H1 (cell line): ENCODE measurements at regions not wholly inside any gene's neighbourhood (a gene's known extent, or its start where the extent isn't known, plus 50 kb on each side); places are given as distances from the start of the nearest gene placed in this dataset.

Experiments
- RFX5 ChIP-seq: IDR thresholded peaks from 2 replicates; pipeline ENCODE4 v1.6.1; 2011; ENCODE audit warnings: low read depth, low read length, improper control_type of control experiment, borderline replicate concordance
- SP2 ChIP-seq: IDR thresholded peaks from 2 replicates; pipeline ENCODE4 v1.6.1; 2012; ENCODE audit warnings: mild to moderate bottlenecking, low read length, inconsistent platforms
- SUZ12 ChIP-seq: fragments of 200-600 bp; sonication (generic); IDR thresholded peaks from 2 replicates; pipeline ENCODE4 v1.6.1; 2012; ENCODE audit warnings: mild to moderate bottlenecking, inconsistent platforms, low read length, moderate library complexity, mixed read lengths
- TF ChIP-seq, protein P1 (sequence below): IDR thresholded peaks from 2 replicates; pipeline ENCODE4 v1.6.1; 2012; ENCODE audit warnings: low read length, inconsistent platforms
- TF ChIP-seq, protein P2 (sequence below): fragments of 300-600 bp; sonication (generic); IDR thresholded peaks from 2 replicates; pipeline ENCODE4 v1.7.1; 2012; ENCODE audit warnings: low read length, moderate library complexity, mild to moderate bottlenecking, inconsistent platforms; ENCODE audit not compliant: insufficient replicate concordance

DNA sequence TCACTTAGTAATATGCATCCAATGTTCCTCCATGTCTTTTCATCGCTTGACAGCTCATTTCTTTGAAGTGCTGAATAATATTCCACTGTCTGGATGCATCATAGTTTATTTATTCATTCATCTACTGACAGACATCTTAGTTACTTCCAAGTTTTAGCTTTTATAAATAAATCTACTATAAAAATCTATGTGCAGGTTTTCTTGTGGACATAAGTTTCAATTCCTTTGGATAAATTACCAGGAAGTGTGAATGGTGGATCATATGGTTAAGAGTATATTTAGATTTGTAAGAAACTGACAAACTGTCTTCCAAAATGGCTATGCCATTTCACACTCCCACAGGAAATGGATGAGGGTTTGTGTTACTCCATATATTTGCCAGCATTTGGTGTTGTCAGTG, 1392.9 kb upstream of the PABPC4L start (continued):
- TF ChIP-seq, protein P1, sequence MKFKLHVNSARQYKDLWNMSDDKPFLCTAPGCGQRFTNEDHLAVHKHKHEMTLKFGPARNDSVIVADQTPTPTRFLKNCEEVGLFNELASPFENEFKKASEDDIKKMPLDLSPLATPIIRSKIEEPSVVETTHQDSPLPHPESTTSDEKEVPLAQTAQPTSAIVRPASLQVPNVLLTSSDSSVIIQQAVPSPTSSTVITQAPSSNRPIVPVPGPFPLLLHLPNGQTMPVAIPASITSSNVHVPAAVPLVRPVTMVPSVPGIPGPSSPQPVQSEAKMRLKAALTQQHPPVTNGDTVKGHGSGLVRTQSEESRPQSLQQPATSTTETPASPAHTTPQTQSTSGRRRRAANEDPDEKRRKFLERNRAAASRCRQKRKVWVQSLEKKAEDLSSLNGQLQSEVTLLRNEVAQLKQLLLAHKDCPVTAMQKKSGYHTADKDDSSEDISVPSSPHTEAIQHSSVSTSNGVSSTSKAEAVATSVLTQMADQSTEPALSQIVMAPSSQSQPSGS: no peak
- TF ChIP-seq RFX5: no peak
- TF ChIP-seq, protein P2, sequence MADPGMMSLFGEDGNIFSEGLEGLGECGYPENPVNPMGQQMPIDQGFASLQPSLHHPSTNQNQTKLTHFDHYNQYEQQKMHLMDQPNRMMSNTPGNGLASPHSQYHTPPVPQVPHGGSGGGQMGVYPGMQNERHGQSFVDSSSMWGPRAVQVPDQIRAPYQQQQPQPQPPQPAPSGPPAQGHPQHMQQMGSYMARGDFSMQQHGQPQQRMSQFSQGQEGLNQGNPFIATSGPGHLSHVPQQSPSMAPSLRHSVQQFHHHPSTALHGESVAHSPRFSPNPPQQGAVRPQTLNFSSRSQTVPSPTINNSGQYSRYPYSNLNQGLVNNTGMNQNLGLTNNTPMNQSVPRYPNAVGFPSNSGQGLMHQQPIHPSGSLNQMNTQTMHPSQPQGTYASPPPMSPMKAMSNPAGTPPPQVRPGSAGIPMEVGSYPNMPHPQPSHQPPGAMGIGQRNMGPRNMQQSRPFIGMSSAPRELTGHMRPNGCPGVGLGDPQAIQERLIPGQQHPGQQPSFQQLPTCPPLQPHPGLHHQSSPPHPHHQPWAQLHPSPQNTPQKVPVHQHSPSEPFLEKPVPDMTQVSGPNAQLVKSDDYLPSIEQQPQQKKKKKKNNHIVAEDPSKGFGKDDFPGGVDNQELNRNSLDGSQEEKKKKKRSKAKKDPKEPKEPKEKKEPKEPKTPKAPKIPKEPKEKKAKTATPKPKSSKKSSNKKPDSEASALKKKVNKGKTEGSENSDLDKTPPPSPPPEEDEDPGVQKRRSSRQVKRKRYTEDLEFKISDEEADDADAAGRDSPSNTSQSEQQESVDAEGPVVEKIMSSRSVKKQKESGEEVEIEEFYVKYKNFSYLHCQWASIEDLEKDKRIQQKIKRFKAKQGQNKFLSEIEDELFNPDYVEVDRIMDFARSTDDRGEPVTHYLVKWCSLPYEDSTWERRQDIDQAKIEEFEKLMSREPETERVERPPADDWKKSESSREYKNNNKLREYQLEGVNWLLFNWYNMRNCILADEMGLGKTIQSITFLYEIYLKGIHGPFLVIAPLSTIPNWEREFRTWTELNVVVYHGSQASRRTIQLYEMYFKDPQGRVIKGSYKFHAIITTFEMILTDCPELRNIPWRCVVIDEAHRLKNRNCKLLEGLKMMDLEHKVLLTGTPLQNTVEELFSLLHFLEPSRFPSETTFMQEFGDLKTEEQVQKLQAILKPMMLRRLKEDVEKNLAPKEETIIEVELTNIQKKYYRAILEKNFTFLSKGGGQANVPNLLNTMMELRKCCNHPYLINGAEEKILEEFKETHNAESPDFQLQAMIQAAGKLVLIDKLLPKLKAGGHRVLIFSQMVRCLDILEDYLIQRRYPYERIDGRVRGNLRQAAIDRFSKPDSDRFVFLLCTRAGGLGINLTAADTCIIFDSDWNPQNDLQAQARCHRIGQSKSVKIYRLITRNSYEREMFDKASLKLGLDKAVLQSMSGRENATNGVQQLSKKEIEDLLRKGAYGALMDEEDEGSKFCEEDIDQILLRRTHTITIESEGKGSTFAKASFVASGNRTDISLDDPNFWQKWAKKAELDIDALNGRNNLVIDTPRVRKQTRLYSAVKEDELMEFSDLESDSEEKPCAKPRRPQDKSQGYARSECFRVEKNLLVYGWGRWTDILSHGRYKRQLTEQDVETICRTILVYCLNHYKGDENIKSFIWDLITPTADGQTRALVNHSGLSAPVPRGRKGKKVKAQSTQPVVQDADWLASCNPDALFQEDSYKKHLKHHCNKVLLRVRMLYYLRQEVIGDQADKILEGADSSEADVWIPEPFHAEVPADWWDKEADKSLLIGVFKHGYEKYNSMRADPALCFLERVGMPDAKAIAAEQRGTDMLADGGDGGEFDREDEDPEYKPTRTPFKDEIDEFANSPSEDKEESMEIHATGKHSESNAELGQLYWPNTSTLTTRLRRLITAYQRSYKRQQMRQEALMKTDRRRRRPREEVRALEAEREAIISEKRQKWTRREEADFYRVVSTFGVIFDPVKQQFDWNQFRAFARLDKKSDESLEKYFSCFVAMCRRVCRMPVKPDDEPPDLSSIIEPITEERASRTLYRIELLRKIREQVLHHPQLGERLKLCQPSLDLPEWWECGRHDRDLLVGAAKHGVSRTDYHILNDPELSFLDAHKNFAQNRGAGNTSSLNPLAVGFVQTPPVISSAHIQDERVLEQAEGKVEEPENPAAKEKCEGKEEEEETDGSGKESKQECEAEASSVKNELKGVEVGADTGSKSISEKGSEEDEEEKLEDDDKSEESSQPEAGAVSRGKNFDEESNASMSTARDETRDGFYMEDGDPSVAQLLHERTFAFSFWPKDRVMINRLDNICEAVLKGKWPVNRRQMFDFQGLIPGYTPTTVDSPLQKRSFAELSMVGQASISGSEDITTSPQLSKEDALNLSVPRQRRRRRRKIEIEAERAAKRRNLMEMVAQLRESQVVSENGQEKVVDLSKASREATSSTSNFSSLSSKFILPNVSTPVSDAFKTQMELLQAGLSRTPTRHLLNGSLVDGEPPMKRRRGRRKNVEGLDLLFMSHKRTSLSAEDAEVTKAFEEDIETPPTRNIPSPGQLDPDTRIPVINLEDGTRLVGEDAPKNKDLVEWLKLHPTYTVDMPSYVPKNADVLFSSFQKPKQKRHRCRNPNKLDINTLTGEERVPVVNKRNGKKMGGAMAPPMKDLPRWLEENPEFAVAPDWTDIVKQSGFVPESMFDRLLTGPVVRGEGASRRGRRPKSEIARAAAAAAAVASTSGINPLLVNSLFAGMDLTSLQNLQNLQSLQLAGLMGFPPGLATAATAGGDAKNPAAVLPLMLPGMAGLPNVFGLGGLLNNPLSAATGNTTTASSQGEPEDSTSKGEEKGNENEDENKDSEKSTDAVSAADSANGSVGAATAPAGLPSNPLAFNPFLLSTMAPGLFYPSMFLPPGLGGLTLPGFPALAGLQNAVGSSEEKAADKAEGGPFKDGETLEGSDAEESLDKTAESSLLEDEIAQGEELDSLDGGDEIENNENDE: no peak
- TF ChIP-seq SUZ12: no peak
- no peak for TF ChIP-seq SP2
